ENCODE measurements at regions not wholly inside any gene's neighbourhood (a gene's known extent, or its start where the extent isn't known, plus 50 kb on each side); places are given as distances from the start of the nearest gene placed in this dataset.

DNA sequence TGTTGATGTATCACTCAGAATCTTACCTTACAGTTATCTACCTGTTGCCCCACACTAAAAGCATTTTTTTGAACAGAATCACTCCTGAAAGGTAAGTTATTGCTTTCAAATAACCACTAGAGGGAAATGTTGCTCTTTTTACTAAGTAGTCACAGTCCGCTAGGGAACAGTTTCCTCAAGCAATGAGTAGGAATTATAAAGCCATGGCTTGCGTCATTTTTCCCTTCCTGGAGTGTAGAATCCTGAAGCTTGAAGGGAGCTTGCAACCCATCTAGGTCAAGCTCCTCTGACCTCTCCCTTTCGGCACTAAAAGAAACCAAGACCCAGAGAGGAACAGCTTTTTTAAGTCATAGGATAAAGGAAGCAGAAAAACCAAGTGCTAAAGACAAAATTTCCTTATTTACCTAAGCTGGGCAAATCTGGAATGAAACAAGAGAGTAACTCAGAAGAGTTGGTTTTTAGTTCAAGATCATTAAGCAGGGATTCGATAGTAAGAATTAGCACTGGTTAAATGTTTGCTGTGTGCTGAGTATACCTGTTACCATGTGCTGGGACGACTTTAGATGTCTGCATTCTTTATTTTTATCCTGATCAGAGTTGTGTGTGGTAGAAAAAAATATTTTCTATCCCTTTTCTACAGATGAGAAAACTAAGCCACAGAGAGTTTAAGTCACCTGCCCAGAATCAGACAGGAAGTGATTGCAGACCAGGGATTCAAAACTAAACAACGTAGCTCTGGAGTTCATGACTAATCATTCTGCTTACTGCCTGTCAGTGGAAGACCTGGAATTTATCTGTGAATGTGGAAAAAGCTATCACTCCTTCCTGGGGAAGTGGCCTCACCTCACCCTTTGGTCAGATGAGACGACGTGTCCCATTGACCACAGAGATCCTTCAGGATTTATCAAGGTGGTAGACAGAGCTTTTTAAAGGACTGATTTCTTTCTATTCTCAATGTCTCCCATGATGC, 631.5 kb downstream of the RAB28 start:
- peak; percentile 61 for DNase-seq (ENCODE audit: low read depth)

DNA sequence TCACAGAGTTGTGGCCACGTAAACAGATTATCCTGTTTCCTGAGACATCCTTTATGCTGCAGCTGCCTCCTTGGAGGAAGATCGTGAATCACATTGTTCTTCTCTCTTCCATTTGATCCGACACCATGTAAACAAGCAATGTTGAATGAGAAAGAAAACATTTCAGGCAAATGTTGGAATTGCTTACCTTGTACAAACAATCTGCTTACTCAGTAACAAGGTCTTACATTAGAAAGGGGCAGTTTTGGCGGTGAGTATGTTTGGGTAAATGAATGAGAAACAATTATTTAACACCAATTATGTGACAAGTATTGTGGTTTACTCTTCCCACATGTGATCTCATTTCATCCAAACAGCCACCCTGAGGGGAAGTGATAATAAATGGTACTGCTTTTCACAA, 637.8 kb downstream of the RAB28 start:
- no peak for DNase-seq (ENCODE audit: low read depth)

DNA sequence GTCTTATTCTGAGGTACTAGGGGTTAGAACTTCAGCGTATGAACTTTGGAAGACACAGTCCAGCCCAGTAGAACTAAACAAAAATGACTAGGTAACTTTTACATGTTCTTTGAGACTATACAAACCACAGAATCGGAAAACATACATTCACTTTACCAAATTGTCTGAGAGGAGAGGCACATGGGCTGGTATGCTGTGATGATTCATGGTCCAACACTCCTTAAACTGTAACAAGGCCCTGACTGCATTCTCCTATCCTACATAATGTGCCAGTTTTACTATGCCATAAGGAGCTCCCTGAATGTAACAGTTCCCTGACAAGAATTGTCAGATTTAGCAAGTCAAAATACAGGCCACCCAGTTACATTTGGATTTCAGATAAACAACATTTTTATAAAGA, 640.0 kb downstream of the RAB28 start:
- peak; percentile 2 for DNase-seq (ENCODE audit: low read depth)

DNA sequence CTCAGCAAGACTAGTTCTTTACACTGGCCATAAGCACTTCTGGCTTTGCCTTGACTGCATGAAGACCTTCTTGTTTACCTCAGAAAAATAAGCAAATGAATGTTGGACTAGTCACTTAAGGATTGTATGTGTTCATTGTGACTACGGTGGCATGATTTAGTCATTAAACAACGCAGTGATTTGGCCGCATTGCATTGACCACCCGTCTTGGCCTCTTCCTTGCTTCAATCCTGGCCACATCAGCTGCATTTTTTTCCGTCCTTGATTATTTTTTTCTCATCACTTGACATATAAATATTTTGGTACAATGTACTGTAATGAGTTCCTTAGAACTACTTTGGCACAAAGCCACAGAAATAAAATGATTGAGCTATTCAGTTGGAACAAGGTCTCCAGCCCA, 656.2 kb downstream of the RAB28 start:
- DNase-seq (ENCODE audit: low read depth): no peak

DNA sequence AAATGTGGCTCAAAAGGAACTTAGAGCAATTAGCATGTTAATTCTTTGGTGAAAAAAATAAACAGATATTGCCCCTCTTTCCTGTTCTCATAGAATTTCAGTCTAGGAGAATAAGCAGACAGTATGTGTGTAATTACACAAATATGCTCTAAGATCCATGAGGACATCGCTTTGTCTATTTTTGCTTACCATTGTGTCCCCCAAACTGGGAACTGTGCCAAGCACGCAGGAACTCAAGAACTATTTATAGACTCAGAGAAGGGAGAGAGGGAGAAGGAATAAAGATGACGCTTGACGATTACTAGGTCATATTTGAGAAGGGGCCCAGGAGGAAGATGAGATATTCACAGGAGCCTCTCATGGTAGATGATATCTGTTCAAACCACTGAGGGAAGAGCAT, 692.6 kb downstream of the RAB28 start:
- DNase-seq (ENCODE audit: low read depth): no peak

DNA sequence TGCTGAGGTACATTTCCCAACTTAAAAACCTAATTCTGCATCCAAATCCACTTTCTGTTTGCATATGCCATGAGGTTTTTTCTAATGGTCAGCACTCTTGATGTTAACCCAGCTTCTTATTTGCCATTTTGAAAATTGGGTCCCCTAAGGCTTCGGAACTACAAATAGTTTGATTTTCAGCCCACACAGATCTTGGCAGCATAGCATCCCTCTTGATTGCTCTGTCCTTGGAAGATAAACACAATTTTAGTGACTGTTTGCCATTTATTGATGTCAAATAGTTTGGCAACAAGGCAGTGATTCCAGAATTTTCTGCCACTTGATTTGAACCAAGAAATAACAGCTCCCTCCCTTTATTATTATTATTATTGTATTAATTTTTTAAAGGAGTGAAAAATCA, 696.9 kb downstream of the RAB28 start:
- DNase-seq (ENCODE audit: low read depth): no peak

DNA sequence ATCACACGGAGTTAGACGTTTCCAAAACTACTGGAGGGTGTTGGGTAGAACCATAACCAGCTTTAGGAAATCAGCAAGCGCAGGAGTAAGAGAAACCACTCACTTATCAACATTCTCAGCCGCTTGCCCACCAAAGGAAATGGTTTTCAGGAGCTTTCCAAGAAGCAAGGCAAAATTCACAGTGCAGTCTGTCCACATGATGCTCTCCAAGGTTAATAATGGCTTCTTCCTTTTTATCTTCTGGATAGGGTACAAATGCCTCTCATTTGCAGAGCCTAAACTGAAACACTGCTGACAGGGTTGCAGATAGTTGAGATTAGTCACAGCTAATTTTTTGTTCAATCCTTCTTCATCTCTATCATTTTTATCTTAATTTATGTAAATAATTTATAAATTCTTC, 705.4 kb downstream of the RAB28 start:
- DNase-seq (ENCODE audit: low read depth): no peak

DNA sequence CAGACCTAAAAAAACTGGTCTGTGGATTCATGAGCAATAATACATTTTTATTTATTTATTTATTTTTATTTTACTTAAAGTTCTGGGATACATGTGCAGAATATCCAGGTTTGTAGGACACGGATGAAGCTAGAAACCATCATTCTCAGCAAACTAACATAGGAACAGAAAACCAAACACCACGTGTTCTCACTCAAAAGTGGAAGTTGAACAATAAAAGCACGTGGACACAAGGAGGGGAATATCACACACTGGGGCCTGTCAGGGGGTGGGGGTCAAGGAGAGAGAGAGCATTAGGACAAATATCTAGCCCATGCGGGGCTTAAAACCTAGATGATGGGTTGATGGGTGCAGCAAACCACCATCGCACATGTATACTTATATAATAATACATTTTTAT, 705.9 kb downstream of the RAB28 start:
- DNase-seq (ENCODE audit: low read depth): no peak

DNA sequence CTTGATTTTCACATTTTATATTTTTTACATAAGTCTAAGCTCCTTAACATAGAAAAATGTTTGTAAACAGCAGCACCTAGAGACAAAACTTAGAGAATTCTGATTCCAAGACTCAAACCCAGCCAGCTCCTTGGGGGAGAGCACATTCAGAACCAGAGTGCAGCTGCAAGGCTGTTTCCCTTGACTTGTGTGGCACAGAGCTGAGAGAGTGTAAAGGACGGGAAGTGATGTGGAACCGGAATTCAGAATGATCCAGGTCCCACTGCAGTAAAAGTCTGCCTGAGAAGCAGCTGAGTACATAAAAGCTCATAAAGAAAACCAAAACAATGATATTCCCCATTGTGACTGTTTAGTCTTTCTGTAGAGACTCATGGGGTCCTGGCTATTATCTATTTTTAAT, 713.8 kb downstream of the RAB28 start:
- DNase-seq (ENCODE audit: low read depth): no peak

DNA sequence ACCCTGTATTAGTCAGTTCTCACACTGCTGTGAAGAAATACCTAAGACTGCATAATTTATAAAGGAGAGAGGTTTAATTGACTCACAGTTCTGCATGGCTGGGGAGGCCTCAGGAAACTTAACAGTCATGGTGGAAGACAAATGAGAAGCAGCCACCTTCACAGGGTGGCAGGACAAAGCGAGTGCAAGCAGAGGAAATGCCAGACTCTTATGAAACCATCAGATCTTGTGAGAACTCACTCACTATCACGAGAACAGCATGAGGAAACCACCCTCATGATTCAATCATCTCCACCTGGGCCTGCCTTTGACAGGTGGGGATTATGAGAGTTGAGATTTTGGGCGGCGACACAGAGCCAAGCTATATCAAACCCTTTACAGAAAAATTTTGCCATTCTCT, 722.4 kb downstream of the RAB28 start:
- no peak for DNase-seq (ENCODE audit: low read depth)

DNA sequence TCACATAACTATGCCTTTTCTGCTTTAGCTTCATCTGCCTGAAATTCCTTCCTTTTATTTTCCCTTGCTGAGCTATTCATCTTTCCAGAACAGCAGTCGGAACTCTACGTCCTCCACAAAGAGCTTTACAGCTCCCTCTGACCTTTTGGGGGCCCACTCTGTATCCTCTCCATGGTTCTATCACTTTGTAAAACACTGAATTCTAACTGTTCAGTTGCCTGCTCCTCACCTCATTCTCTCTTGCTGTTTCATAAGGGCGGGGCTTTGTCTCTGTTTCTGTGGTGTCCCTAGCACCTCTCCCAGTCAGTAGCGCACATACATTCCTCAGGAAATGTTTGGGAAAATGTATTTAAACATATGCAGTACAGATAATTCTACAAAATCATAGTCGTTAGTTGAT, 737.0 kb downstream of the RAB28 start:
- DNase-seq (ENCODE audit: low read depth): no peak

DNA sequence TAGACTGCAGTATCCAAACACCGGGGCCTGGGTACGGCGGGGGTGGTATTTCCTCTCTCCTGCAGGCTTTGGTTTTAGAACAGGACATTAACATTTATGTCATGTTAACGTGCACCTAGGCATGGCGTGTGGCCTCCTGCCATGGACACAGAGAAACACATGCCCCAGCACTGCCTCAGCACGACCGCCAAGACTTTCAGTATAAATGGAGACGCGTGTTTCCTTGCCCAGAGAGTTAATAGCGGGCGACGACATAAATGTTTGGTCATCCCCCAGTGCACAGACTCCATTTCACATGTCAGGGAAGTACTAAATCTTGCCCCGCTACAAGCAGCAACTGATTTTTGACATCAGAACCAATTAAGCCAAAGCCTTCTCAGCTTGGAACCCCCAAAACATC, 737.9 kb downstream of the RAB28 start:
- no peak for DNase-seq (ENCODE audit: low read depth)

DNA sequence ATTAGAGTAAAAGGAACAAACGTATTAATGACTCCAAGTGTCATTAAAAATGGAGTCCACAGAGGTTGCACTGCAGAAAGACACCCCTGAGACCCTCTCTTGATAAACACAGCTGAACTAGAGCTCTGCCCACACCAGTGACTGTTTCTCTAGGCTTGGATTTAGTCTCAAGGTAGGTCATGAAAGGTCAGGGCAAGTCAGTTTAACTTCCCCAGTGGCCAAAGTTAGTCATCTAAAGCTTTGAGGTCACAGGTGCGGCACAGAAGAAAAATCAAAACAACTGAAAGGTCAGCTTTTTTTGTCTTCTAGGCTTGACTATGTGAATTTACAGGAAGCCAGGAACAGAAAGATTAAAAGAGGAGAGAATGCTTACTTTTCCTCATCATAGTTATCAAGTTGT, 749.6 kb downstream of the RAB28 start:
- no peak for DNase-seq (ENCODE audit: low read depth)

DNA sequence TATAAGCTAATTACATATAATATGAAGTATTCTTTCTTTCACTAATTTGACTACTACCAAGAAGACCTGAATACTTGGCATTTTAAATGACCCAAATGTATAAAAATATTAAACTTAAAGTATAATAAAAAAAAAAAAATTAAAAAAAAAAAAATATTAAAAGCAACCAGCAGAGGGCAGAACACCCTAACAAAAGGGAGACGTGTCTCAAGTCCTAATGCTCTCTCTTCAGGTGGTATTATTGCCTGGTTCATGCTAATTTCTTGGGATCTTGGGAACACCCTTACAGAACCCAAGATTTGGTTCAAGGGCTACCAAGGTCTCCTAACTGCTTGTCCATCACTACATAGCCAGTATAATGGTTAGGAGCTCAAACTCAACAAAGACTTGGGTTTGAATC, 754.8 kb downstream of the RAB28 start:
- DNase-seq (ENCODE audit: low read depth): peak; percentile 12

DNA sequence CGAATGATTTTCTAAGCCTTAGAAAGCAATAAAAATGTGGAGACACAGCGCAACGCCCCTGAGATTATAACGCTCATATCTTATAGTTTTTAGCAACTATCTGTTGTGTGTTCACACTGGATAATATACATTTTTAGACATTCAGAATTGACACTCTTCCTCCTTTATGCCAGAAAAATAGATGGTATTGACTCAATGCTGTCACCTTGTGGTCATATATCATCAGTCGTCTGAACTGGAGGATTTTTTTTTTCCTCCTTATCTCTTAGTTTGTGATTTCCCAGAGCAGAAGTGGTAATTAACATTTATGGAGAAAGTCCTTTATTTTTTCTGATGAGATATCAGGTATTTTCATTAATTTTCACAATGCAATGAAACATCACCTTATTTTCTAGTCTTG, 759.6 kb downstream of the RAB28 start:
- peak; percentile 6 for DNase-seq (ENCODE audit: low read depth)

DNA sequence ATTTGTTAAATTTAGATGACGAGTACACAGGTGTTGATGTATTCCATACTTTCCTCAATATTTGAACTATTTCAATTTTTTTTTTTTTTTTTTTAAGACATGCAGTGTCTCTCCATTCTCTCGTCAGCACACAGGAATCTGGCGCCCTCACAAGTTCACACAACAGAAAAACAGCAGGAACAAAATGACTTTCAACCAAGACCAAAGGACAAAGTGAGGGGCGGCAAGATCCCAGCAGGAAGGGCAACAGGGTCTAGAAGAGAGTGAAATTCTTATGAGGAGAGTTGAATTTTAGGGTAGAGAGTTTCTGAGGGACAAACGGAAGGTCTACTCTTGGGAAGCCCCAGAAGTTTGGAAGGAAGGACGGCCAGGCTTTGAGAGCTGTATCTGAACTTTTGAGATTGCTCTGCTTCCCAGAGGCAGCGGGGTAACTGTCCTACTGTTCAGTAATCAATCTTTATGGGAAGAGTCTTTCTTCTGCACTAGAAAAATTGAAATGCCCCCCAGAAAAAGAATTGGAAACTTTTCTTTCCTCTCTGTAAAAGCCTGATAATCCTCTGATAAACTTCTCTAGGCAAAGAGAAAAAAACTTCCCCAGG, 760.2 kb downstream of the RAB28 start:
- DNase-seq (ENCODE audit: low read depth): no peak

DNA sequence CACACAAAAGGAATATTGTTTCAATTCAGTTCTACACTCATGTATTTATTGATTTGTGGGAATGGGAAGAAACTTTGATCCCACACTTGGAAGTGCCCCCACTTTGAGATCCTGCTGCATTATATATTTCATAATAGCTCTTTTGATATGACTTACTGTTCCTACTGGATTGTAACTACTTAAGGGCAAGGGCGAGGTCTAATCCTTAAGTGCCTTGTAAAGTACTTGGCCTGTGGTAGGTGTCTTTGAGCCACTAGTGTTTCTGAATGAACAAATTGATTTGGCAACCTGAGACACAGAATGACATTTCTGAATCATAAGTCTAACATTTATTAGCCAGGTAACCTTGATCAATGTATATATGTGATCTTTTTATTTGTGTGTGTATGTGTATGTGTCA, 767.2 kb downstream of the RAB28 start:
- DNase-seq (ENCODE audit: low read depth): no peak

DNA sequence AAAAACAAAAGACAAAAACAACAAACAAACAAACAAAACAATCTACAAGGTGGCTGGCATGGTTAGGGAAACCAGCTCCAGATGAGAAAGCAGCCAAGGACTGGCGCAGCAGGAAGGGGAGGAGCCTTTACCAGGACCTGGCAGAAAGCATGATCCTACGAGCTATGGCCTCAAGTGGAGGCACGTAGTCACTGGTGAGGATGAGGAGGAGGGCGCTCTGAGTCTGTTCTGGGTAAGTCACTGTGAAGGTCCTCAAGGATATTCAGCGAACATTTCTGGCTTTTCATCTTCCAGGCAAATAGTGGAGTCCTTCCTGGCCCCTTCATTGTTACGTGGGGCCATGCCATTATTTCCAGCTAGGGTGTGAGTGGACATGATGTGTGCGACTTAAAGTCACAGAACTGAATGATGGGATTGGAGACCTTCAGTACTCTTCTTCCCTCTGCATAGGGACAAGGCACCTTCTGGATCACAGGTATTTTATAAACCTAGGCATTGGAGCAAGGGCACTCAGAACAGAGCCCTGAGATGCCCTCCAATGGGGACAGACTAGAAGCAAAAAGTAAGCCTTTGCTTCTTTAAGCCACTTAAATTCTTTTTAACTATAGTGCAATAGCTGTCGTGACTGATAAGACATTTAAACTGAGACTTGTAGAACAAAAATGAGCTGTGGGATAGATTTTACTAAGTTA, 771.3 kb downstream of the RAB28 start:
- DNase-seq (ENCODE audit: low read depth): no peak

DNA sequence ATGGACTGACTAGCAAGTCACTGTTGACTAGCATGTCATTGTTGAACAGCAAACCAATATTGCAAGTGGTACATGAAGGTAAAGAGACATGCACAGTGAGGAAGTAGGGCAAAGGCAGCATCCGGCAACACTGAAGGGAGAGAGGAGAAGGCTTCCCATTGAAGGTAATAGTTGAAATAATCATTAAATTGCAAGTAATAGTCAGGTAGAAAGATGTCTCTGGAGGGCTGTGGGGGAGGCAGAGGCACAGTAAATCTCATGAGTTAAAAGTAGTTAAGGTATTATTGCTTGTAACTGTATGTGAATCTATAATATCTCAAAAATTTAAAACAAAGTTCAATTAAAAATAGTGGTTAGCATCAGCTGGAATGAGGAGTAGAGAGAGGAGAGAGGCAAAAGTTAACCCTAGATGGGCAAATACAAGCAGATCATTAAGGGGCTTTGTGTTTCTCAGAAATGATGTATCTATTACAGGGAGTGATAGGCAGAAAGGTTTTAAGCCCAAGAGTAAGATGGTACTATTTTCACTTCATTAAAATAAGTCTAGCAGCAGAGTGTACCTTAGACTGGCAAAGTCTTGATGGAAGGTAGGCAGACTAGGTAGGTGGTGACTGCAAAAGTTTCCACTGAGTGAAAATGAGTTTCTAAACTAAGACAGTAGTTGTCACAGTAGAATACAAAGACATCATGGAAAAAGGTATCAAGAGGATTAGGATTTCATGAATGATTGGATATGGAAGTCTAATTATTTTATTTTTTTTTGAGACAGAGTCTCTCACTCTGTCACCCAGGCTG, 776.6 kb downstream of the RAB28 start:
- DNase-seq (ENCODE audit: low read depth): no peak

DNA sequence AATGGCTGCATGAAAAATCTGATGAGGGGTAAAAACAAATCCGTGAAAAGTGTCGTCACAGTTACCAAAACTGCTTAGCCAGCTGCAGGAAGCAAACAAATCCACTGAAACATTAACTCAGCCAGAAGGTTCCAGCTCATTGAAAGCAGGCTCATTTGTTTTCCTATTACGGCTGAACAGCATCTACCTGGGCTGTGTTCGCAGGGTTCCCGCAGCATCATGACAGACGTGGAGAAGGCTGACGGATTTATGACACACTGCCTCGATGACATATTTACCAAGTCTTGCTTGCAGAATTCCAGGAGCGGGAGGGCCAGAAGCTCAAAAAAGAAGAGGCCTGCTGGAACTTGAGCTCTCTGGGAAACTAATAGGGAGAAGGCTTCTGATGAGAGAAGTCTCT, 781.1 kb downstream of the RAB28 start:
- no peak for DNase-seq (ENCODE audit: low read depth)

DNA sequence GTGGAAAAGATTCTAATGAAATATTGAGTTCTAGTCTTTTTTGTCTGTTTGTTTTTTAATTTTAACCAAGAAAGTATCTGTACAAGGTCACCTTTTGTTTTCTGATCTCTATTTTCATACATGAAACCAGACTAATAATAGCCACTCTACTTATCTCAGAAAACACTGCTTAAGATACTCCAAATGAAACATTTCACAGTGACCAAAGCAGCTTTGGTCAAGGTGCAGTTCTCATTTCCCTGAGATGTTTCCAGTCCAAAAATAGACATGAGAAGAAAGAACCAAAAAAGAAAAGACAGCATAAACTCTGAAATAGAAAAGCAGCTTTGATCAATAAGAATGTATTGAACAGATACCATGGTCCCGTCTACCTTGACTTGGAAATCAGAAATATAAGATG, 782.8 kb downstream of the RAB28 start:
- DNase-seq (ENCODE audit: low read depth): no peak

DNA sequence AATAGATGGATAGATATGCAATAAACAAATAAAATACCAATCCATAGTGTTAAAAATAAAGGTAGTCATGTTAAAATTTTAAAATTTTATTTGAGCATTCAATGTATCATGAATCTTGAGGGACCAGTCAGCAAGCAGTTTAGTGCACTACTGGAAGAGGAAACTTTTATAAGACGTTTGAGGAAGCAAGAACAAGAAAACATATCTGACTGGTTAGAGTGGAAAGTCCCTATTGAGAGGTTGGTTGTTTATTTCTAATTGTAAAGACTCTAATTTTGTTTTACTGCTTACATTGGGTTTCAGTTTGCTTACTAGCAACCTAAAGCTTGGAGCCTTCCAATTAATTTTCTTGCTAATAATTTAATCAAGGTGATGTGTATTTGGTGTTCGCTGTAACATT, 786.2 kb downstream of the RAB28 start:
- no peak for DNase-seq (ENCODE audit: low read depth)
